OCI-LY7 (cell line): ENCODE measurements at regions not wholly inside any gene's neighbourhood (a gene's known extent, or its start where the extent isn't known, plus 50 kb on each side); places are given as distances from the start of the nearest gene placed in this dataset.

Experiments used
- EZH2phosphoT487 ChIP-seq: fragments of 200-600 bp; sonication (generic); IDR thresholded peaks from 2 replicates; pipeline ENCODE4 v1.6.1; 2018; ENCODE audit warnings: low read depth, borderline replicate concordance, mild to moderate bottlenecking, mixed run types, antibody characterized with exemption, low read length, moderate library complexity, mixed read lengths
- TF ChIP-seq, protein P1 (sequence below): fragments of 200-600 bp; sonication (generic); conservative IDR thresholded peaks from 2 replicates; pipeline ENCODE4 v1.5.1; 2014; ENCODE audit warnings: mild to moderate bottlenecking, antibody characterized with exemption, low read length, moderate library complexity, mixed read lengths

DNA sequence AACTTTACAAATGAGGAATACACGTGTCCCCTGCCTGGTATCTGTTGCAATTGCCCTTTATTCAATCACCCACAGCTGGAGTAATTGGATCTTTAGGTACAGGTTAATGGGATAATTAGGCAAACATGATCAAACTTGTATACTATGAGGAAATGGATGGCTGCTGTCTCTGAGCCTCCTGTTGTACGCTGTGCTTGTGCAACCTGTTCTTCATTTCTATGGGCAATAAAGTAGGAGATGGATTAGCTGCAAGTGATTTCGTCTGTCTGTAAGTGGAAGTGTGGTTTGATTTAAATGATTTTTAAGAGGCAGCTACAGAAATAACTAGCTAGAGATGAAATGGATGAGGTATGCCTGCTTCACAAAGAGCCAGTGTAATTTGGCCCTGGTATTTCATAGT is 474.1 kb downstream of the RNF144B start:
- TF ChIP-seq, protein P1, sequence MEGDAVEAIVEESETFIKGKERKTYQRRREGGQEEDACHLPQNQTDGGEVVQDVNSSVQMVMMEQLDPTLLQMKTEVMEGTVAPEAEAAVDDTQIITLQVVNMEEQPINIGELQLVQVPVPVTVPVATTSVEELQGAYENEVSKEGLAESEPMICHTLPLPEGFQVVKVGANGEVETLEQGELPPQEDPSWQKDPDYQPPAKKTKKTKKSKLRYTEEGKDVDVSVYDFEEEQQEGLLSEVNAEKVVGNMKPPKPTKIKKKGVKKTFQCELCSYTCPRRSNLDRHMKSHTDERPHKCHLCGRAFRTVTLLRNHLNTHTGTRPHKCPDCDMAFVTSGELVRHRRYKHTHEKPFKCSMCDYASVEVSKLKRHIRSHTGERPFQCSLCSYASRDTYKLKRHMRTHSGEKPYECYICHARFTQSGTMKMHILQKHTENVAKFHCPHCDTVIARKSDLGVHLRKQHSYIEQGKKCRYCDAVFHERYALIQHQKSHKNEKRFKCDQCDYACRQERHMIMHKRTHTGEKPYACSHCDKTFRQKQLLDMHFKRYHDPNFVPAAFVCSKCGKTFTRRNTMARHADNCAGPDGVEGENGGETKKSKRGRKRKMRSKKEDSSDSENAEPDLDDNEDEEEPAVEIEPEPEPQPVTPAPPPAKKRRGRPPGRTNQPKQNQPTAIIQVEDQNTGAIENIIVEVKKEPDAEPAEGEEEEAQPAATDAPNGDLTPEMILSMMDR, result no peak
- TF ChIP-seq EZH2phosphoT487, result no peak
